ENCODE measurements at regions not wholly inside any gene's neighbourhood (a gene's known extent, or its start where the extent isn't known, plus 50 kb on each side); places are given as distances from the start of the nearest gene placed in this dataset.

DNA sequence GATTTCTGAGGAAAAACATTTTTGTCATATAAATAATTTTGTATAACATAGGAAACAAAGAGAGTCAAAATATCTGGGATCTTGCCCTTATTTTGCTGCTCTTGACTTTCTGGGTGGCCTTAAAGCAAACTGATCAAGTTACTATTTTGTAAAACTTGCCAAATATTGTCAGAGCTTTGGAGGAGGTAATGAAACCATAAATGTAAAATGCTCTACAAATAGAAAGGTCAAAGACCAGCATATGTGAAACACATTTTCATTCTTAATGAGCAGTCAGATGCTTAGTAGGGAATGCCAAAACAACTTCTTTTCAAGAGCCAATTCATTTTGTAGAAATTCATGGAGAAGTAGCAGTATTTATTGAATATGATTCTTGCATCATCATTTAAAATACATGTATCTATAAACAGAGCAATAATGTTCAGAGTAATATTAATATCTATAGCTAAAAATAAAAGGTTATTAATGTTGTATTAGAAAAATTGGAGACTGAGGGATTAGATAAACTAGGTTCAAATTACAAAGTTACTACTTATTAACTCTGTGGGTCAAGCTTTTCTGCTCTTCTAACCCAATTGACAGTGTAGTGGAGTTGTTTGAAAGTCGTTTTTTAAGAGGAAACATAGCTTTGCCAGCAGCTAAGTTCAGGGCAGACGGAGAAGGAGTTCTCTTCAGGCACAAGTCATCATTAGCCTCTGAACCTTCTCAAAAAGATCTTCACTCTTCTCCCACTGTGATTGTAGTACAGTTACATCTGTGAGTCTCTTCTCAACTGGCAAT is 2053.1 kb downstream of the EFNA5 start:
- TF ChIP-seq CTCF (conservative IDR thresholded peaks at IDR 0.05 in 1 of 2, IDR thresholded peaks at IDR 0.05 in 1 of 2; ENCODE audit: extremely low read depth in 1 of 2, insufficient read depth in 1 of 2, low read depth in 1 of 2, low read length in 2 of 2), result no peak
- no peak for TF ChIP-seq EZH2 (IDR thresholded peaks at IDR 0.05; ENCODE audit: borderline replicate concordance, low read length)

Data from mammary epithelial cell (primary cell).